Testis (tissue), 2 donors: ENCODE measurements at regions not wholly inside any gene's neighbourhood (a gene's known extent, or its start where the extent isn't known, plus 50 kb on each side); places are given as distances from the start of the nearest gene placed in this dataset.
"Not testable (repeated sequence)": the region's sequence is repeated elsewhere in the genome, so short reads cannot be mapped to it uniquely, and the experiment has no call there.

Source experiments
- DNase-seq: peaks from one replicate; pipeline ENCODE4 v3.0.0-alpha.2; 2019
- H3K27ac ChIP-seq, 2 donors: fragments of 200-600 bp; sonication (generic); one replicate each; pipeline ENCODE4 v1.5.1; 2019
- H3K27me3 ChIP-seq: fragments of 200-600 bp; sonication (generic); one replicate; pipeline ENCODE4 v1.5.1; 2019
- H3K36me3 ChIP-seq: fragments of 200-600 bp; sonication (generic); one replicate; pipeline ENCODE4 v1.5.1; 2017; ENCODE audit warnings: low read depth; ENCODE audit errors: missing control alignments
- H3K4me1 ChIP-seq: fragments of 200-600 bp; sonication (generic); one replicate; pipeline ENCODE4 v1.5.1; 2019
- H3K4me3 ChIP-seq, 2 donors: fragments of 200-600 bp; sonication (generic); one replicate each; pipeline ENCODE4 v1.5.1; 2017 to 2019
- H3K9me3 ChIP-seq: fragments of 200-600 bp; sonication (generic); one replicate; pipeline ENCODE4 v1.5.1; 2017
- CTCF ChIP-seq, 3 experiments: fragments of 450-650 bp in 2 of 3; fragments of 200-600 bp in 1 of 3; sonication (generic) in 1 of 3; IDR thresholded peaks; one replicate each; pipeline ENCODE4 v1.5.1; 2016 to 2019; ENCODE audit warnings: antibody characterized with exemption in 3 of 3, mild to moderate bottlenecking in 2 of 3, moderate library complexity in 1 of 3
- POLR2A ChIP-seq: fragments of 450-650 bp; IDR thresholded peaks from one replicate; pipeline ENCODE4 v1.6.1; 2017; ENCODE audit warnings: antibody characterized with exemption, mild to moderate bottlenecking, moderate library complexity
- WGBS, 2 donors: methylation state at CpG; one replicate each; pipeline ENCODE4 v1.1.5; 2018; 5-methylcytosine and 5-hydroxymethylcytosine counted together
- intact Hi-C: fragments of 100-400 bp; cut with DNase I; formaldehyde crosslinking; loops from one replicate; pipeline ENCODE4 v1.15.1; 2023; ENCODE audit warnings: low total_unique reads

GRCh38 chr11:37322333-37323194 is 724.5 kb upstream of the RAG2 start:
- TF ChIP-seq CTCF (IDR thresholded peaks at IDR 0.05): no peak
- Histone ChIP-seq H3K27me3 (no peaks in the 10 kb centered on the region), H3K4me1 (no peaks in the 10 kb centered on the region), H3K36me3 (no peaks in the 10 kb centered on the region), H3K4me3 (no peak overlapping the region), H3K9me3 (no peaks in the 10 kb centered on the region), H3K27ac (no peak overlapping the region)
- DNase-seq: no peak
- WGBS, 2 donors: 68 to 75% methylated on average over 8 of the region's 8 CpGs
- intact Hi-C loops: no loop called here

GRCh38 chr11:37320921-37321320 is 722.9 kb upstream of the RAG2 start:
- H3K4me3 ChIP-seq: no peak overlapping the region
- no peaks in the 10 kb centered on the region for H3K27me3 ChIP-seq
- no peaks in the 10 kb centered on the region for H3K36me3 ChIP-seq
- no peak overlapping the region for H3K27ac ChIP-seq
- H3K4me1 ChIP-seq: no peaks in the 10 kb centered on the region
- no peak for DNase-seq
- no peaks in the 10 kb centered on the region for H3K9me3 ChIP-seq
- TF ChIP-seq CTCF (IDR thresholded peaks at IDR 0.05) (no peak), POLR2A (no peak)
- intact Hi-C loops: no loop called here

- intact Hi-C loops: no loop called here
- no peak for DNase-seq
- WGBS, 2 donors: 47 to 86% methylated on average over 1 of the region's 1 CpG
- Histone ChIP-seq H3K4me1 (no peaks in the 10 kb centered on the region), H3K27me3 (no peaks in the 10 kb centered on the region), H3K9me3 (no peaks in the 10 kb centered on the region), H3K36me3 (no peaks in the 10 kb centered on the region), H3K4me3 (no peak overlapping the region), H3K27ac (no peak overlapping the region)
- no peak for TF ChIP-seq POLR2A
- TF ChIP-seq CTCF (IDR thresholded peaks at IDR 0.05): no peak
These were observed 719.8 kb upstream of the RAG2 start for GRCh38 chr11:37317803-37318202.

- TF ChIP-seq POLR2A: no peak
- TF ChIP-seq CTCF (IDR thresholded peaks at IDR 0.05): no peak
- Histone ChIP-seq H3K4me3 (no peak overlapping the region), H3K27ac (no peak overlapping the region), H3K4me1 (no peaks in the 10 kb centered on the region), H3K27me3 (no peaks in the 10 kb centered on the region), H3K36me3 (no peaks in the 10 kb centered on the region), H3K9me3 (no peaks in the 10 kb centered on the region)
- WGBS, 2 donors: 50 to 61% methylated on average over 2 of the region's 2 CpGs
- intact Hi-C loops: no loop called here
- DNase-seq: no peak
These were observed 715.2 kb upstream of the RAG2 start for GRCh38 chr11:37313266-37313665.

- H3K27me3 ChIP-seq: no peaks in the 10 kb centered on the region
- intact Hi-C loops: no loop called here
- TF ChIP-seq POLR2A: no peak
- no peak for TF ChIP-seq CTCF (IDR thresholded peaks at IDR 0.05)
- no peaks in the 10 kb centered on the region for H3K4me1 ChIP-seq
- H3K36me3 ChIP-seq: no peaks in the 10 kb centered on the region
- no peaks in the 10 kb centered on the region for H3K9me3 ChIP-seq
- 61 to 71% methylated on average over 1 of the region's 1 CpG for WGBS, 2 donors
- DNase-seq: no peak
- H3K4me3 ChIP-seq: no peak overlapping the region
- no peak overlapping the region for H3K27ac ChIP-seq
These were observed 708.5 kb upstream of the RAG2 start for GRCh38 chr11:37306563-37306962.

- H3K4me1 ChIP-seq, H3K27ac ChIP-seq, intact Hi-C loops, H3K9me3 ChIP-seq, H3K4me3 ChIP-seq, H3K36me3 ChIP-seq, DNase-seq, H3K27me3 ChIP-seq: not testable (repeated sequence)
- WGBS, 2 donors: 82 to 85% methylated on average over 5 of the region's 5 CpGs
These were observed 703.4 kb upstream of the RAG2 start for GRCh38 chr11:37301405-37301804.
